GM21737 (cell line): ENCODE measurements at regions not wholly inside any gene's neighbourhood (a gene's known extent, or its start where the extent isn't known, plus 50 kb on each side); places are given as distances from the start of the nearest gene placed in this dataset.
"Not testable (repeated sequence)": the region's sequence is repeated elsewhere in the genome, so short reads cannot be mapped to it uniquely, and the experiment has no call there.

Source experiments
- ATAC-seq: cut with Tn5 transposase; IDR thresholded peaks from one replicate; pipeline ENCODE4 v1.9.1; 2021; ENCODE audit warnings: mild to moderate bottlenecking, moderate library complexity; ENCODE audit not compliant: unreplicated experiment

DNA sequence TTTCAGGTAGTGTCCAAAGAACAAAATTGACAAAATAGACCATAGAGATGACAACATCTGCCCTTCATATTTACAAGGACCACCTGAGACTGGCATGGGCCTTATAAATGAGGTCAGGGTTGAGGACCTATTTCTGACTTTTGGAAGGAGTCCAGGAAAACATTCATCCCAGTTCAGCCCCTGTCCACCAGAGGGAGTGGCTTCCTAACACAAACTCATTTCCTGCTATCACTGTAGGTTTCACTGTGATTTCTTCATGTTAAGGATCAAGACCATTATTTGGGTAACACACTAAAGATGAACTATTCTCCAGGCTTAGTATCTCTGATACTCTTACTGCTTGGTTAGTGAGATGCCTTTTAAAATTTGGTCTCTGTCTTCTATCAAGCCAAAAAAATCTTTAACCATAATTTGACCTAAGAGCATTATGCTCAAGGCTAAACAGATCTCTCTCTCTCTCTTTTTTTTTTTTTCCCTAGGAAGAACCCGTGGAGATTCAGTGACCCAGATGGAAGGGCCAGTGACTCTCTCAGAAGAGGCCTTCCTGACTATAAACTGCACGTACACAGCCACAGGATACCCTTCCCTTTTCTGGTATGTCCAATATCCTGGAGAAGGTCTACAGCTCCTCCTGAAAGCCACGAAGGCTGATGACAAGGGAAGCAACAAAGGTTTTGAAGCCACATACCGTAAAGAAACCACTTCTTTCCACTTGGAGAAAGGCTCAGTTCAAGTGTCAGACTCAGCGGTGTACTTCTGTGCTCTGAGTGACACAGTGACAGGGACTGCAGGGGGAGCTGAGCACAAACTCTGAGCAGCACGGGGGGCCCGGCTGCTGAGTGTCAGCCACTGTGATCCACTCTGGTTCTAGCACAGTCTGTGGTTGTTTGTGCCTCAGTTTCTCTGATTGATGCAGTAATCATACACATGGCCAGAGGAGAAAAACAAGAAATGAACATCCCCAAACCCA is 267.6 kb upstream of the OR4E1 start:
- no peak for ATAC-seq

DNA sequence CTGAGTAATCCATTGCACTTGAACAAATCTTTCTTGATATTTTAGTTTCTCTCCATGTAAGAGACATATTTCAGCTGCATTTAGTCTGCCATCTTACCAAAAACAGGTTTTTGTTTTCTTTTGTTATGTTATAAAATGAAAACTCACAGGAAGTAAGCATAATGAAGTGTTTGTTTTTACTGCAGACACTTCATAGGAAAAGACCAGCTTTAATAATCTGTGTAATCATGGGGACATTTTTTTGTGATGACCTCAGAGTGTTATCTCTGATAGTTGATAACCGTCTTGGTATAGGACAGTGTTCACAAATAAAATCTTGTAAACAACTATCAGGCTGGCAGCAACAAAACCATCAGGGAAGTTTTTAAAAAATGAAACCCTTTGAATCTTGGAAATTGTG is 266.2 kb upstream of the OR4E1 start:
- no peak for ATAC-seq

DNA sequence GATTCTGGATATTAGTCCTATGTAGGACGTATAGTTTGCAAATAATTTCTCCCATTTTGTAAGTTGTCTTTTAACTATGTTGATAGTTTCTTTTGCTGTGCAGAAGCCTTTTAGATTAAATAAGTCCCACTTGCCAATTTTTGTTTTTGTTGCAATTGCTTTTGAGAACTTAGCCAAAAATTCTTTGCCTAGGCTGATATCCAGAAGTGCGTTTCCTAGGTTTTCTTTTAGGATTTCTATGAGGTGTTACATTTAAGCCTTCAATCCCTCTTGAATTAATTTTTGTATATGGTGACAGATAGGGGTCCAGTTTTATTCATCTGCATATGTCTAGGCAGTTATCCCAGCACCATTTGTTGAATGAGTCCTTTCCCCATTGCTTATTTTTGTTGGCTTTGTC is 264.4 kb upstream of the OR4E1 start:
- ATAC-seq = no peak

DNA sequence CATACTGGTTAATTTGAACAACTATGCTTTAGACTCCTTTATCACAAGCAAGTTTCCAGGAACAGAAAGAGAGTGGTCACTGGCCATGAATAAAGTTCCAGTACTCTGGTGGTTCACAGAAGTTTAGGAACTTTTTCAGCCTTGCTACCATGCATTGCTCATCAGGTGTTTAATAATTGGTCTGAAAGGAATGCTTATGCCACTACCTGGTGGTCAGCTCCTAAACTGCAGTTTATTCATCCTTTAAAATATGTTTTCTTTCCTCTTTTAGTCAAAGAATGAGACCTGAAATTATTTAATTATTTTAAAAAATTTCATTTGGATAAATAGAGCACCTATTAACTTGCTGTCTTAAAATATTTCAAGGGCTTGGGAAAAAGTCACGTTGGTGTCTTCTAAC is 260.1 kb upstream of the OR4E1 start:
- no peak for ATAC-seq

DNA sequence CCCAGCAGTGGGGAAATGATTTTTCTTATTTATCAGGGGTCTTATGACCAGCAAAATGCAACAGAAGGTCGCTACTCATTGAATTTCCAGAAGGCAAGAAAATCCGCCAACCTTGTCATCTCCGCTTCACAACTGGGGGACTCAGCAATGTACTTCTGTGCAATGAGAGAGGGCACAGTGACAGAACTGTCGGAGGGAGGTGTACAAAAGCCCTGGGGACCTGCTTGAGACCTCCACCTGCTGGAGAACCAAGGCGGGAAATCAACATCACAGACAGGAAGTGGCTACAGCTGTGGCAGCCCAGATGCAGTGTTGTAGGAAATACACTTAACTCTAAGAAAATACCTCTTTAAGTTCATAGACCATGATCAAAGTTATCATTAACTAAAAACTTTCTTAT is 250.9 kb upstream of the OR4E1 start:
- peak; percentile 89 for ATAC-seq

DNA sequence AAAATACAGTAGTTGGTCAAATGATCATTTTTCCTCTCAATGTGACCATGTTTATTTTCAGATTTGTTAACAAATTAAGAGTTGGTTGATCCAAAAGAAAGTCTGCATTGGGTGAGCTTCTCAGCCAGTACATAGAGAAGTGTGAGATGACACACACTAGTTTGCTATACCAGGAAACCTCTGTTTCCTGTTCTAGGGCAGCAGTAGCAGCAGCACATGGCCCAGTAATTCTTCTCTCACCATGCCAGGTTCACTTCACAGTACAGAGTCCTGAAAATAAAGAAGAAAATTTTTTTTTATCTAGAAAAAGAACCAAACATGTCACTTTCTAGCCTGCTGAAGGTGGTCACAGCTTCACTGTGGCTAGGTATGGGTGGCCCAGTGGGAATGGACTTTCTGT is 250.2 kb upstream of the OR4E1 start:
- peak; percentile 64 for ATAC-seq

DNA sequence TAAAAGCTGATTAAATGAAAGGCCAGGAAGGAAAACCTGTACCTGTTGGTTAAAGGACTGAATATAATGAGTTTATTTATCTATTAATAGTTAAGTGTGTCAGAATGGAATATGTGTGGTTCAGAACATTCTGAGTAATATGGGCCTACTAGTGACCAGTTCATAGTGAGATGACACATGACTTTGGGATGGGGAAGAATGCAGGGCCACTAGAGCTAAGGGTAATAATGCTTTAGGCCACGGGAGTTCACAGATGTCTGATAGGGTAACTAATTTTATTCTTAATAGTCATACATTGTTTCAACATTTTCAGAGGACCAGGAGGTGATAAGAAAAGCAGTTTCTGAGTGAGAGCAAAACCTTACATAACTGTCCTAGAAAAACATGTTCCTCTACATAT is 247.8 kb upstream of the OR4E1 start:
- no peak for ATAC-seq

DNA sequence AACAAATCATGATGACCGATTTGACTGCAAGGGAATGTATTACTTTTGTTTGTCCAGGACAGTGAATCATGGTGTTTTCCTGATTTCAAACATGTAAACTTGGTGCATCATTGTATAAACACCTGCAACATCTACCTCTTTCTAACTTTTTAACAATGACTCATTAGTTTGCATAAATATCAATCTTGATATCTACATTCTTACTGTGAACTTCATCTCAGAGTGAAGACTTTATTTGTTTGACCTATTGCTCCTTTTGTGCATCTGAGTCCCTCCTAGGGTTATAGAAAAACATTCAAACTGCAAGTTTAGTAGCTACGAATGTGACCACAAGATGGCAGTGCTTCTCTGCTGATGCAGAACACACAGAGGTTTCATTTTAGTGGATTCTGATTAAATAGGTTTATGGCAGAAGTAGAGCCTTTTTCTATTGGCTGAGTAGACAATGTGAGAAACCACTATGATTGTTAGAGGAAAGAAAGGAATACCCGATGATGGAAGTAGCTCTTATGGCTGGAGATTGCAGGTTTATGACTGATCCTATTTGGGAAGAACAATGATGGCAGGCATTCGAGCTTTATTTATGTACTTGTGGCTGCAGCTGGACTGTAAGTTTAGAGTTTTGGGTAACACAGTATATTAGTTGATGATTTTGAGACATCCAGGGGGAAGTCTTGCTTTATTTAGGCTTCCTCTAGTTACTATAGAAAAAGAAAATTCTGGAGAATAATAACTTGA is 244.2 kb upstream of the OR4E1 start:
- ATAC-seq = no peak

DNA sequence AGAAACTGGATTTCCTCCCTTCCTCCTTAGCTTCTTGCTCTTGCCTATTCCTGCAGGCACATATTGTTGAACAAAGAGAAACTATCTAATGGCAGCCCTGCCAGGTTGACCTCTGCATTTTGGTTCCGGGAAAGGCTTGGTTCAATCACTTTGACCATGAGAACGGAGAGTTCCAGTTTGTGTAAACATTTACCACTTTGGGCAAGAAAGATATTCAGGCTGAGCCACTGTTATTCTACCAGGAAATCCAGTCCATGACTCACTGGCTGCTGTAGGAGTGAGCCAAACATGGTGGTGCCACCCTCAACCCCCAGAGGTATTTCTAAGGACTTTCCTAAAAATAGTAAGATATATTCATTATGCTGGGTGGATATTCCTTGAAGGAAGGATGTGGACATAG is 242.2 kb upstream of the OR4E1 start:
- no peak for ATAC-seq

DNA sequence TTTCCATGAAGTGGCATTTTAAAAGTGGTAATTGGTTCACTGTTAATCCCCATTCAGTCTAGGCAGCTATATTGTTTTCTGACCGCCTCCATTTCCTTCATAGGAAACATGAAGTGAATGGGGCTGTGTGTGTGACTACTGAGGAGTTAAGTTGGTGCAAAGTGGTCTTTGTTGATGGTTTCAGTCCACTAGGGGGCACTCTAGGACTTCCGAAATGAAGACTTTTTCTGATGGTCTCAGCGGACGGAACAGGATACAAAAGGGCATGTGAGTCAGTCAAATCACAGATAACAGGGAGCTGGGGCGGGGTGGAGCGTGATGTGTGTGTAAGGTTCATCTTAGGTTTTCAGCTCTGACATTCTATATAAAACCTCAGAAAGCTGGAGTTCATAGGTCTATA is 240.1 kb upstream of the OR4E1 start:
- no peak for ATAC-seq

DNA sequence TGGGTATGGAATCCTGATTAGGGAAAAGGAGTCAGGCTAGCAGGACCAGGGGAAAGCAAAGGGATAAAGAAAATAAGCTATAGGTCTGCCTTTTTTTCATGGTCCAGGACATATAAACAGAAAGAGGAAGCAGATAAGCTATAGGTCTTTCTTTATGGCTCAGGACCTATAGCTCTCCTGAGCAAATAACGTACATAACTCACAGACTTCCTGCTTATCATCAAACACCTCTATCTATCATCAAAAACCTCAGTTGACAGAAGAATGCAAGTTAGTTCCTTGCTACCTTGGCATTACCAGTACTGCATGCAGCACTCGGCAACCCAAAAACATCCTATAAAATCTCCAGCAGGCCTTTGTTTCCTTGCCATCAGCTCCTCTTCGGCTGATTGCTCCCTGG is 238.7 kb upstream of the OR4E1 start:
- no peak for ATAC-seq

DNA sequence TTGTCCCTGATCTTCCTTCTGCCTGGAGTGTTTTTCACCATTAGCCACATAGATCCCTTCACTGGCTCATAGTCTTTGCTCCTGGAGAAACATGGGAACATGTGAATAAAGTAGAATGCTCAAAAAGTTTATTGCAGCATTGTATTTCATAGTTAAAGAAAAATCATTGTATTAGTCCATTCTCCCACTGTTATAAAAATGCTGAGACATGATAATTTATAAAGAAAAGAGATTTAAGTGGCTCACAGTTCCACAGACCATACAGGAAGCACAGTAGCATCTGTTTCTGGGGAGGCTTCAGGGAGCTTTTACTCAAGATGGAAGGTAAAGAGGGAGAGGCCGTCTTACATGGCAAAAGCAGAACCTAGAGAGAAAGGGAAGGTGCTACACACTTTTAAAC is 238.3 kb upstream of the OR4E1 start:
- ATAC-seq = no peak

DNA sequence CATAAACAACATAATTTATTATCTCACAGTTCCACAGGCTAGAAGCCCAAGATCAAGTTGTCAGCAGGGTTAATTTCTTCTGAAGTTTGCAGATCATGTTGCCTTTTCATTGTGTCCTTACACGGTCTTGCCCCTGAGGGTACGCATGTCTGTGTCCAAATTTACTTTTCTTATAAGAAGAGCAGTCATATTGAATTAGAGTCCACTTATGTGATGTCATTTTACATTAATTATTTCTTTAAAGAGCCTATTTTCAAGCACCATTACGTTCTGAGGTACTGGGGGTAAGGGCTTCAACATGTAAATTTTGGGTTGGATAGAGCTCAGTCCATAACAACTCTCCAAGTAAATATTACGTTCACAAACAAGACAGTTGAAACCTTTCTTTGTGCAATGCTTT is 236.6 kb upstream of the OR4E1 start:
- no peak for ATAC-seq

DNA sequence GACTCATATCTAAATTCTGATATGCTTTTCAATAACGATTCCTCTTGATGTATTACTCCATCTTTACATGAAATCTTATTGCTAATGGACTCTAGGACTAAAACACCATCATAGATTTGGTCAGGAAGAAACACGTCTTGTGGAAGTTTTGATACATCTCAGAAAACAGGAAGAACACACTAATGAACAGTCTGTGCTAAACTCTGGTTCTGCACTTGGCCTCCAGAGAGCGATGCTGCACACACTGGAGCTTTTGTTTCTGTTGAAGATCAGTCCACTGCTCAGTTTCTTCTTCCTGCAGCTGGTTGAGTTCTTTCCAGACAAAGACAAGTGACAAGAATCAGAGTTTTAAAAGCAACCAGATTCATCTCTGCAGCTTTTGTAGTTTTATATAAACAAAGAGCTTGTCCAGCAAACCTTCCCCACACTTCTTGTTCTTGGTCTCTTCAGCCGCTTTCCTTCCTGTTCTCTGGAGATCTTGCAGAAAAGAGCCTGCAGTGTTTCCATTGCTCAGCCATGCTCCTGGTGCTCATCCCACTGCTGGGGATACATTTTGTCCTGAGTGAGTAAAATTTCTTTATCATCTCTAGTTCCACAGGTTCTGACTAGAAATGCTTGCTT is 229.1 kb upstream of the OR4E1 start:
- ATAC-seq = no peak

DNA sequence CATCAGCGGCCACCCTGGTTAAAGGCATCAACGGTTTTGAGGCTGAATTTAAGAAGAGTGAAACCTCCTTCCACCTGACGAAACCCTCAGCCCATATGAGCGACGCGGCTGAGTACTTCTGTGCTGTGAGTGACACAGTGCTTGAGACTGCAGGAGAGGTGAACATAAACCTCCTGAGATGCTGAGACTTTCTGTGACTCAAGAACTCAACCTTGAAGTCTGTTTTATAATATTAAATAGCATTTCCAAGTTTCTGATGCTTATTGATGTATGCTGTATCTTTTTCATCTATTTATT is 221.2 kb upstream of the OR4E1 start:
- ATAC-seq = not testable (repeated sequence)

DNA sequence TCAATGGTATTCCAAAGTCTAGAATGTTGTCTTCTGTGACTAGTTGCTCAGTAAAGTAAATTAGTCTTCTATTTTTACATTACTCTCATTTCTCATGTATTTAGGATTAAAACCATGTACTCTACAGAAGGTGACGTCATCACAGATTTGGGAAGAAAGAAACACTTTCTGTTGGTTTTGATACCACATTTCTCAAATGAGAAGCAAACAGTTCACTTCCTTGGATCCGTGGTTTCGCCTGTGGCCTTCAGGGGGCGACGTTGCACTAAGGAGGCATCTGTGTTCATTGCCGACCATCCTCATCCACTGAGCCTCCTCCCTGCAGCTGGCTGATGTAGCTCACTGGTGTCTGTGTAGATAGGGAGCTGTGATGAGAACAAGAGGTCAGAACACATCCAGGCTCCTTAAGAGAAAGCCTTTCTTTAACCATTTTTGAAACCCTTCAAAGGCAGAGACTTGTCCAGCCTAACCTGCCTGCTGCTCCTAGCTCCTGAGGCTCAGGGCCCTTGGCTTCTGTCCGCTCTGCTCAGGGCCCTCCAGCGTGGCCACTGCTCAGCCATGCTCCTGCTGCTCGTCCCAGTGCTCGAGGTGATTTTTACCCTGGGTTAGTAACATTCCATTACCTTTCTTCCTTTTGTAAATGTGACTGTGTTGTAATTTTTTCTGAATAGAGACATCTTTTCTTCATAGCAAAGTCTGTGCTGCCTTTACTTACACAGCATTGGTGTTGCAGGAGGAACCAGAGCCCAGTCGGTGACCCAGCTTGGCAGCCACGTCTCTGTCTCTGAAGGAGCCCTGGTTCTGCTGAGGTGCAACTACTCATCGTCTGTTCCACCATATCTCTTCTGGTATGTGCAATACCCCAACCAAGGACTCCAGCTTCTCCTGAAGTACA is 220.6 kb upstream of the OR4E1 start:
- ATAC-seq = no peak

DNA sequence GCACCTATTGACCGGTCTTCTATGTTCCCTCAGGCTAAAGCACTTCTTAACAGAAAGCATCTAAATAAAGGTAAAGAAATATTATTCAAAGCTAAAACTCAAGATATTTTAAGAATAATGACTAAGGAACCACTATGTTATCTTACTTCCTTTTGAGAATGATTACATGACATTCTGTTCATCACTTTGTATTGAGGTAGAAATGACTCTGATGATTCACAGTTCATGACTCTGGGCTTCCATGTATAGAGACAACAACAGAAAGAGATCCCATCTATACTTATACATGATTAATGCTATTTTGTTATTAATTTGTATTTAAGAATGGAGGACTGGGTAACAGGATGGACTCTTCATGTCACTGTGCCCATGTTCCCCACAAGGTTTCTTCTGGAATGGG is 218.3 kb upstream of the OR4E1 start:
- ATAC-seq = no peak

DNA sequence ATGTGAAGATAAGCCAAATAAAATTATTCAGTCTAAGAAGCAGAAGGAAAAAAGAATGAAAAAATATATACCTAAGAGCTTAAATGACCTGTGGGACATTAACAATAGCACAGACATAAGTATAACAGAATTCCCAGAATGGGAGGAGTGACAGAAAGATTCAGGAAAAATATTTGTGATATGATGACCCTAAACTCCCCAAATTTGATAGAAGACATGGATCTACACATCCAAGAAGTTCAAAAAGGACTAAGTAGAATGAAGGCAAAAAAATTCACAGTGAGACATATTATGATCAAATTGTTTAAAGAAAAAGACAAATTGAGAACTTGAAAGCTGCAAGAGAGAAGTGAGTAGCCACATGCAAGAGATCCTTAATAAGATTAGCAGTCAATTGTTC is 211.4 kb upstream of the OR4E1 start:
- no peak for ATAC-seq

DNA sequence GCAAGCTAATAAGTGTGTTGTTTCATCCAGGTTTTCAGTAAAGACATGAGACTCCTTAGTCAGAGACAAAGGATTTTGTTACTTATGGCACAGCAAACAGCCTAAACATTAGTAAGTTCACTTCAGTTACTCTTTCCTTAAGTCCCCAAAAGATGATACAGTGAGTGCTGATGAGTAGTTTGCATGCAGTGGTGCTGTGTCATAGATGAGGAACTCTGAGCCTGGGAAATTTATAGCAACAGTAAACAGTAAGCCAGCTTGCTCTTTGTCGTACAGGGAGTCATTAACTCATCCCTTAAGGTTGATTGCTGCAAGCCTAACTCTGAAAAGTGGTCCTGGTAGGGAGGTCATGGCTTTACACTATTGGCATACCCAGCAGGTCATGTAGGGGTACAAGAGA is 208.6 kb upstream of the OR4E1 start:
- ATAC-seq = no peak

DNA sequence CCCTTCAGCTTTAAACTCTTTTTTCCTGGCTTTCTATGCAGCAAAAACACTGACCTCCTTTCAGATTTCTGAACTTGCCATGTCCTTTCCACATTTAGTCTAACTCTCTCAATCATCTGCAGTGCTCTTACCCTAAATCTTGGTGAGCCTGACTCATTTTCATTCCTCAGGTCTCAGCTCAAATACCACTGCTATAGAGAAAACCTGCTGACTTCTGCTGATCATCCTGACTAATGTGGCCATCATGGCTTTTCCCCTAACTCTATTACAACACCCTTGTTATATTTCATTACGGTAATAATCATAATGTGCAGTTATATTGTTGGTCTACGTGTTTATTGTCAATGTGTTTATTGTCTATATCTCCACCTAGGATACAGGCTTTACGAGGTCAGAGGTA is 207.3 kb upstream of the OR4E1 start:
- ATAC-seq = no peak

DNA sequence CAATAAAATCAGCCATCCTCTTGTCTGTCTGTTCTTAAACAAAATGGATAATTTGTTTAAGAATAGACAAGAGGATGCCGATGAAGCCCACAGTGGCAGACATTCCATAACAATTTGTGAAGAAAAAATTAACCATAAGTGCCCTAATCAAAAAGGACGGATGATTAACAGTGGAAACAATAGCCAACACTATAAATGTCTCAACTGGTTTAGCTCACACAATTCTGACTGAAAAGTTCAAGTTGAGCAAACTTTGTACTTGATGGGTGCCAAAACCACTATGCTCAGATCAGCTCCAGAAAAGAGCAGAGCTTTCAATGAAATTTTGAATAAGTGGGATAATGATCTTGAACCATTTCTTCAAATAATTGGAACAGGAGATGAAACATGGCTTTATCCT is 202.2 kb upstream of the OR4E1 start:
- no peak for ATAC-seq
